ENCODE measurements at regions not wholly inside any gene's neighbourhood (a gene's known extent, or its start where the extent isn't known, plus 50 kb on each side); places are given as distances from the start of the nearest gene placed in this dataset.

DNA sequence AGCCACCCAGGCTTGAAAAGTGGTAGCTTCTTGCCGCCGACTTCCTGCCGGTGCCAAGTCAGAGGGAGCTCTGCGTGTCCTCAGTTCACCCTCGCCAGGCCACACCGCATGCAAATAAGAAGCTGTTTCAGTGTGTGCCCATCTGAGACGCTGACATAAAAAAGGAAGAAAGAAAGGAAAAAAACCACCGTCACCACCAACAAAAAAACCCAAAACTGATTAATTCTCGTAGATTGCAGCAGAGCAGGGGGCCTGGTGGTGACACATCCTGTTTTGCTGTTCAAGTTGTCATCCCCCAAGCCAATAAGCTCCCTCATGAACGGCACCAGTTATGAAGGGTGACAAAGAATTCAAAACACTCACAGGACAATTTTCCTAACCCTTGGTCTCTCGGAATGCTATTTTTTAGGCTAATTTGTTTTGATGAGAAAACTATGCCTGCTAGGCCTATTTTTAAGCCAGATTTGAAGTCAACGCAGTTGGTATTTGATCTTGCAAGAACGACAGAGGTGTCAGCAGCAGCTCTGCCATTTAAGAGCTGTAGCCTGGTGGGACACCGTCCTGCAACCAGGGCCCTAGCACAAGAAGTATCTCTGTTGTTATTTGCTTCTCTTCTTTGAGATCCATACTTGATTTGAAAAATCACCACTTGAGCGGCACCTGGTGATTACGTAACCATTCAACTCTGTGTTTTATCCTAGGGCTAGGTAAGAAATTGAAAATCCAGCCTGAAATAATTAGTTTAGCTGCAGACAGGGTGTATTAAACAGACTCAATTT is 145.6 kb downstream of the PFKFB3 start:
- H2BK12ac ChIP-seq (ENCODE audit: low read depth, low read length) = no peak overlapping the region
- DNase-seq (ENCODE audit: low read depth in 1 of 2, low spot score in 2 of 2) (no peak), FAIRE-seq (no peak)
- no peak overlapping the region for H3K9ac ChIP-seq (replicated peaks in 1 of 4; ENCODE audit: extremely low read depth in 1 of 4, low read depth in 3 of 4, low read length in 3 of 4)
- H3K4ac ChIP-seq (replicated peaks; ENCODE audit: insufficient read length, low read depth, low read length) = no peak overlapping the region
- H3K4me1 ChIP-seq (replicated peaks in 1 of 4; ENCODE audit: control insufficient read depth in 3 of 4, insufficient read depth in 4 of 4, low read length in 3 of 4) = no peaks in the 10 kb centered on the region
- no peak overlapping the region for H3K56ac ChIP-seq (replicated peaks; ENCODE audit: insufficient read length, low read depth, low read length)
- H4K8ac ChIP-seq (ENCODE audit: extremely low read depth, insufficient read depth, low read length) = no peak overlapping the region
- H2AFZ ChIP-seq (ENCODE audit: low read length) = no peak overlapping the region
- no peak overlapping the region for H3K4me2 ChIP-seq (ENCODE audit: insufficient read depth in 1 of 2, low read depth in 2 of 2, low read length in 2 of 2)
- H4K5ac ChIP-seq (ENCODE audit: insufficient read length, low read depth, low read length) = no peak overlapping the region
- no peaks in the 10 kb centered on the region for H3K79me1 ChIP-seq (ENCODE audit: low read depth, low read length)
- H3K27me3 ChIP-seq (replicated peaks in 1 of 4; ENCODE audit: control insufficient read depth in 3 of 4, extremely low read depth in 1 of 4, insufficient read depth in 3 of 4, low read length in 3 of 4) = no peaks in the 10 kb centered on the region
- TF ChIP-seq ZNF274 (IDR thresholded peaks at IDR 0.05; ENCODE audit: borderline replicate concordance, extremely low read depth, low read length) (no peak), CEBPB (IDR thresholded peaks at IDR 0.05; ENCODE audit: low read depth, low read length) (peak; percentile 24; the same call in 1 of the 2 replicates), EGR1 (IDR thresholded peaks at IDR 0.05; ENCODE audit: borderline replicate concordance, low read depth, low read length) (no peak), GABPA (IDR thresholded peaks at IDR 0.05; ENCODE audit: borderline replicate concordance, insufficient read depth, low read length) (no peak), EP300 (IDR thresholded peaks at IDR 0.05; ENCODE audit: borderline replicate concordance in 1 of 2, low read depth in 2 of 2, low read length in 2 of 2) (no peak), GTF2F1 (IDR thresholded peaks at IDR 0.05; ENCODE audit: borderline replicate concordance, low read depth, low read length) (no peak)
- H3K14ac ChIP-seq (ENCODE audit: insufficient read length) = no peak overlapping the region
- H2BK15ac ChIP-seq (ENCODE audit: low read length) = no peak overlapping the region
- H3K4me3 ChIP-seq (ENCODE audit: extremely low read depth in 1 of 4, insufficient read depth in 2 of 4, low read depth in 3 of 4, low read length in 4 of 4) = no peak overlapping the region
- H2AK5ac ChIP-seq (ENCODE audit: low read depth, low read length) = 0 out of 2 replicates have a peak overlapping the region, but pooled peaks have one; percentile 13
- no peak overlapping the region for H3K23ac ChIP-seq (ENCODE audit: insufficient read length)
- POLR2A ChIA-PET (ENCODE audit: partially characterized antibody) = no interaction called here
- H3K79me2 ChIP-seq (ENCODE audit: control insufficient read depth in 1 of 2, insufficient read depth in 2 of 2, low read length in 2 of 2) = no peaks in the 10 kb centered on the region
- no peak overlapping the region for H2BK5ac ChIP-seq (ENCODE audit: low read depth, low read length)
- H2BK120ac ChIP-seq (replicated peaks; ENCODE audit: low read depth, low read length) = no peak overlapping the region
- H3K36me3 ChIP-seq (ENCODE audit: control insufficient read depth in 2 of 4, insufficient read depth in 4 of 4, low read length in 3 of 4) = no peaks in the 10 kb centered on the region
- no peaks in the 10 kb centered on the region for H3K9me3 ChIP-seq (ENCODE audit: insufficient read depth in 2 of 2, low read depth in 1 of 2, low read length in 1 of 2)
- CTCF ChIA-PET (ENCODE audit: partially characterized antibody) = interaction anchor here (0.6 to 1.1 kb wide), 4 partner anchors 15 to 1750 kb away, joined by 3 to 5 read pairs (median 4); partner anchors contain the start of gene PFKFB3
- no peak overlapping the region for H3K18ac ChIP-seq (ENCODE audit: extremely low read depth, low read length)
- no peak overlapping the region for H4K91ac ChIP-seq (replicated peaks; ENCODE audit: insufficient read length, low read length)
- 78% methylated on average over 16 of the region's 16 CpGs; no CpG with 5 or more reads in 1 of the 2 experiments for WGBS, 2 experiments (ENCODE audit: extremely low coverage in 1 of 2, insufficient coverage in 1 of 2, insufficient read length in 1 of 2, insufficient replicate concordance in 2 of 2, low coverage in 1 of 2, low lambda C conversion rate in 2 of 2, missing lambda C conversion rate in 1 of 2)
- H2BK20ac ChIP-seq (ENCODE audit: low read length) = no peak overlapping the region
- no peak overlapping the region for H3K27ac ChIP-seq (ENCODE audit: low read depth, low read length)
- peaks cover 6% of the 10 kb centered on the region; the same call in 1 of the 2 replicates for H3K23me2 ChIP-seq (ENCODE audit: low read depth, low read length)
- H4K20me1 ChIP-seq (replicated peaks in 1 of 2; ENCODE audit: control insufficient read depth in 1 of 2, insufficient read depth in 2 of 2, low read length in 2 of 2) = no peaks in the 10 kb centered on the region

Data from H1 (cell line).